H9 (cell line): ENCODE measurements at regions not wholly inside any gene's neighbourhood (a gene's known extent, or its start where the extent isn't known, plus 50 kb on each side); places are given as distances from the start of the nearest gene placed in this dataset.

ENCODE experiments used
- DNase-seq: peaks from one replicate; pipeline ENCODE4 v3.0.0-alpha.2; 2017
- H2AFZ ChIP-seq: one replicate; pipeline ENCODE4 v1.6.1; 2013; ENCODE audit warnings: mild to moderate bottlenecking, low read length, control low read depth, moderate library complexity
- H2AK5ac ChIP-seq: 2 replicates; pipeline ENCODE4 v1.6.1; 2013; ENCODE audit warnings: low read length, control low read depth, mixed read lengths; ENCODE audit not compliant: insufficient read length
- H2BK120ac ChIP-seq: one replicate; pipeline ENCODE4 v1.6.1; 2013; ENCODE audit warnings: low read depth, mild to moderate bottlenecking, low read length, control low read depth, inconsistent platforms; ENCODE audit not compliant: poor library complexity, severe bottlenecking
- H2BK12ac ChIP-seq: 2 replicates; pipeline ENCODE4 v1.6.1; 2013; ENCODE audit warnings: low read length, control low read depth, mixed read lengths, low read depth; ENCODE audit not compliant: insufficient read length
- H2BK15ac ChIP-seq: 2 replicates; pipeline ENCODE4 v1.6.1; 2013; ENCODE audit warnings: low read depth, low read length, control low read depth
- H2BK20ac ChIP-seq: one replicate; pipeline ENCODE4 v1.6.1; 2013; ENCODE audit warnings: low read depth, mild to moderate bottlenecking, low read length, control low read depth, inconsistent platforms; ENCODE audit not compliant: poor library complexity, severe bottlenecking
- H2BK5ac ChIP-seq: 2 replicates; pipeline ENCODE4 v1.6.1; 2013; ENCODE audit warnings: low read length, control low read depth, mixed read lengths; ENCODE audit not compliant: insufficient read length
- H3K14ac ChIP-seq: 2 replicates; pipeline ENCODE4 v1.6.1; 2013; ENCODE audit warnings: low read length, control low read depth; ENCODE audit not compliant: insufficient read depth
- H3K18ac ChIP-seq: 2 replicates; pipeline ENCODE4 v1.6.1; 2013; ENCODE audit warnings: low read depth, mild to moderate bottlenecking, mixed read lengths, low read length, control low read depth; ENCODE audit not compliant: insufficient read length
- H3K23ac ChIP-seq: 2 replicates; pipeline ENCODE4 v1.6.1; 2013; ENCODE audit warnings: low read length, control low read depth, mixed read lengths, low read depth; ENCODE audit not compliant: insufficient read length
- H3K23me2 ChIP-seq: 2 replicates; pipeline ENCODE4 v1.6.1; 2013; ENCODE audit warnings: low read depth, mild to moderate bottlenecking, mixed read lengths, low read length, control low read depth; ENCODE audit not compliant: insufficient read length, poor library complexity, severe bottlenecking
- H3K27ac ChIP-seq: 2 replicates; pipeline ENCODE4 v1.5.1; 2013; ENCODE audit warnings: low read length, control low read depth, mixed read lengths, low read depth; ENCODE audit not compliant: insufficient read length
- H3K27me3 ChIP-seq: 2 replicates; pipeline ENCODE4 v1.6.1; 2013; ENCODE audit warnings: low read length, control low read depth, inconsistent platforms; ENCODE audit not compliant: insufficient read depth
- H3K4ac ChIP-seq: 2 replicates; pipeline ENCODE4 v1.6.1; 2013; ENCODE audit warnings: low read depth, mild to moderate bottlenecking, control low read depth, inconsistent platforms, low read length, moderate library complexity
- H3K4me1 ChIP-seq: 2 replicates; pipeline ENCODE4 v1.6.1; 2013; ENCODE audit warnings: low read length, control low read depth, inconsistent platforms; ENCODE audit not compliant: insufficient read depth
- H3K4me2 ChIP-seq: 2 replicates; pipeline ENCODE4 v1.6.1; 2013; ENCODE audit warnings: low read length, control low read depth, mixed read lengths; ENCODE audit not compliant: insufficient read length, insufficient read depth
- H3K56ac ChIP-seq: 2 replicates; pipeline ENCODE4 v1.6.1; 2013; ENCODE audit warnings: low read depth, mild to moderate bottlenecking, mixed read lengths, low read length, control low read depth; ENCODE audit not compliant: insufficient read length
- H3K79me1 ChIP-seq: 2 replicates; pipeline ENCODE4 v1.6.1; 2013; ENCODE audit warnings: low read depth, mild to moderate bottlenecking, moderate library complexity, low read length, control low read depth, inconsistent platforms; ENCODE audit not compliant: insufficient read depth, poor library complexity, severe bottlenecking
- H3K79me2 ChIP-seq: 2 replicates; pipeline ENCODE4 v1.6.1; 2013; ENCODE audit warnings: low read length, control low read depth, inconsistent platforms; ENCODE audit not compliant: insufficient read depth
- H3K9ac ChIP-seq: 2 replicates; pipeline ENCODE4 v1.6.1; 2013; ENCODE audit warnings: low read length, control low read depth, mixed read lengths; ENCODE audit not compliant: insufficient read length; ENCODE audit errors: extremely low read depth
- H3K9me3 ChIP-seq: one replicate; pipeline ENCODE4 v1.6.1; 2013; ENCODE audit warnings: low read depth, low read length, inconsistent platforms; ENCODE audit not compliant: control insufficient read depth
- H3T11ph ChIP-seq: one replicate; pipeline ENCODE4 v1.6.1; 2013; ENCODE audit warnings: mild to moderate bottlenecking, low read length, control low read depth, inconsistent platforms
- H4K20me1 ChIP-seq: one replicate; pipeline ENCODE4 v1.6.1; 2013; ENCODE audit not compliant: control insufficient read depth, insufficient read length, insufficient read depth
- H4K5ac ChIP-seq: 2 replicates; pipeline ENCODE4 v1.6.1; 2013; ENCODE audit warnings: low read depth, mild to moderate bottlenecking, mixed read lengths, low read length, control low read depth; ENCODE audit not compliant: insufficient read length
- H4K8ac ChIP-seq: replicated peaks from 2 replicates; pipeline ENCODE4 v1.6.1; 2013; ENCODE audit warnings: low read length, control low read depth, mixed read lengths, low read depth; ENCODE audit not compliant: insufficient read length
- H4K91ac ChIP-seq: 2 replicates; pipeline ENCODE4 v1.6.1; 2013; ENCODE audit warnings: low read depth, mild to moderate bottlenecking, moderate library complexity, mixed read lengths, low read length, control low read depth; ENCODE audit not compliant: insufficient read length
- H3K27ac Mint-ChIP-seq, 3 experiments: 2 replicates in 2 of 3; 3 replicates in 1 of 3; pipeline ENCODE4 v1.8.0; 2020 to 2021; ENCODE audit warnings: mixed read lengths in 3 of 3, mild to moderate bottlenecking in 1 of 3, moderate library complexity in 1 of 3
- H3K27me3 Mint-ChIP-seq: 2 replicates; pipeline ENCODE4 v1.8.0; 2021; ENCODE audit warnings: low read depth, mild to moderate bottlenecking, moderate library complexity, mixed read lengths
- H3K36me3 Mint-ChIP-seq, 3 experiments: 2 replicates in 2 of 3; 3 replicates in 1 of 3; pipeline ENCODE4 v1.8.0; 2020 to 2021; ENCODE audit warnings: low read depth in 3 of 3, mixed read lengths in 3 of 3; ENCODE audit not compliant: insufficient read depth in 1 of 3
- H3K4me1 Mint-ChIP-seq, 2 experiments: 2 replicates each; pipeline ENCODE4 v1.8.0; 2020; ENCODE audit warnings: mixed read lengths in 2 of 2
- H3K4me3 Mint-ChIP-seq, 2 experiments: 2 replicates in 1 of 2; 3 replicates in 1 of 2; pipeline ENCODE4 v1.8.0; 2020 to 2021; ENCODE audit warnings: mild to moderate bottlenecking in 2 of 2, mixed read lengths in 2 of 2, moderate library complexity in 1 of 2
- H3K9me3 Mint-ChIP-seq, 2 experiments: 2 replicates in 1 of 2; 3 replicates in 1 of 2; pipeline ENCODE4 v1.8.0; 2020; ENCODE audit warnings: mild to moderate bottlenecking in 2 of 2, mixed read lengths in 2 of 2, moderate library complexity in 1 of 2
- CTCF ChIP-seq: fragments of 200-600 bp; sonication (generic); conservative IDR thresholded peaks from 3 replicates; pipeline ENCODE4 v1.8.0; 2021; ENCODE audit warnings: antibody characterized with exemption, mild to moderate bottlenecking
- WGBS: extraction: QIAGEN DNeasy Blood & Tissue Kit; methylation state at CpG from one replicate; pipeline ENCODE4 v1.1.7; 2013; ENCODE audit warnings: missing lambda C conversion rate, low lambda C conversion rate, mixed read lengths; ENCODE audit not compliant: insufficient read length; ENCODE audit errors: extremely low coverage; 5-methylcytosine and 5-hydroxymethylcytosine counted together

- Histone ChIP-seq H3K23ac (no peak overlapping the region), H2AK5ac (no peak overlapping the region), H3K4ac (no peak overlapping the region), H2BK15ac (no peak overlapping the region), H3K4me2 (no peak overlapping the region), H3T11ph (no peak overlapping the region), H3K9me3 (no peaks in the 10 kb centered on the region), H2AFZ (no peak overlapping the region), H2BK20ac (no peak overlapping the region), H3K14ac (no peak overlapping the region), H3K56ac (no peak overlapping the region), H3K27ac (no peak overlapping the region), H3K4me1 (peaks cover 2% of the 10 kb centered on the region; the same call in 1 of the 2 replicates), H3K79me2 (peaks cover 25% of the 10 kb centered on the region; the same call in 1 of the 2 replicates), H4K8ac (no peak overlapping the region), H3K18ac (no peak overlapping the region), H2BK5ac (no peak overlapping the region), H3K23me2 (no peaks in the 10 kb centered on the region), H4K91ac (no peak overlapping the region), H3K9ac (no peak overlapping the region), H3K27me3 (no peaks in the 10 kb centered on the region), H3K79me1 (peaks cover 12% of the 10 kb centered on the region), H2BK12ac (no peak overlapping the region), H2BK120ac (no peak overlapping the region), H4K5ac (no peak overlapping the region), H4K20me1 (no peaks in the 10 kb centered on the region)
- H3K9me3 Mint-ChIP-seq, result peaks cover 12 to 32% of the 10 kb centered on the region in 2 experiments
- H3K27ac Mint-ChIP-seq, result peak overlapping the region; percentile 42 to 96 (median 94); a peak in 6 of 7 replicates
- no peak for TF ChIP-seq CTCF
- peaks cover 24 to 57% (median 47%) of the 10 kb centered on the region in 3 experiments for H3K36me3 Mint-ChIP-seq
- peaks cover 26 to 40% of the 10 kb centered on the region in 2 experiments for H3K4me1 Mint-ChIP-seq
- 0 out of 5 replicates have a peak overlapping the region, but pooled peaks of 1 of the 2 experiments have one; percentile 9 for H3K4me3 Mint-ChIP-seq
- no peaks in the 10 kb centered on the region for H3K27me3 Mint-ChIP-seq
- WGBS, result no CpG with 5 or more reads among the region's 10 CpGs
- DNase-seq, result no peak
Observed at GRCh38 chr14:89603938-89604480, 187.0 kb upstream of the FOXN3 start.
